K562 (cell line): ENCODE measurements at regions not wholly inside any gene's neighbourhood (a gene's known extent, or its start where the extent isn't known, plus 50 kb on each side); places are given as distances from the start of the nearest gene placed in this dataset.

ENCODE experiments used
- ATAC-seq: fragments of 200-7000 bp; cut with Tn5 transposase; 3 replicates; pipeline ENCODE4 v1.9.1; 2020; ENCODE audit warnings: moderate library complexity
- BruUV-seq: library from RNA; stranded (reverse); fragments of 400-500 nt; replicated peaks from 2 replicates; lab custom pipeline; 2021; lab: Mats Ljungman, UMichigan
- CTCF ChIA-PET: fragments of 300-600 bp; formaldehyde crosslinking; extraction: SDS; loops from one replicate; lab custom pipeline; 2021; ENCODE audit warnings: low intra/inter-chr PET ratio; lab: Yijun Ruan, JAX
- POLR2A ChIA-PET: fragments of 300-600, 350-650 bp; sonication (Branson Sonifier 250); formaldehyde crosslinking; extraction: SDS; loops from one replicate; lab custom pipeline; 2021; ENCODE audit warnings: antibody characterized with exemption, inconsistent platforms; lab: Yijun Ruan, JAX
- DNase-seq, 4 experiments: peaks; one replicate each; pipeline versions ENCODE4 v3.0.0 to v3.0.0-alpha.2; 2011 to 2018; ENCODE audit warnings: low spot score in 3 of 4, mixed read lengths in 3 of 4; ENCODE audit errors: extremely low read depth in 1 of 4
- FAIRE-seq: peaks from 2 replicates; lab custom pipeline; 2011; peaks lifted over from hg19 to GRCh38; lab: Jason Lieb, UNC
- H2AFZ ChIP-seq: 2 replicates; pipeline ENCODE4 v1.6.0; 2011; ENCODE audit warnings: low read depth, low read length, control low read depth, inconsistent platforms
- H3K27ac ChIP-seq: fragments of 200-600 bp; 3 replicates; pipeline ENCODE4 v1.8.0; 2011; ENCODE audit warnings: low read depth, mild to moderate bottlenecking, control low read depth, inconsistent platforms, low read length, moderate library complexity, mixed read lengths; ENCODE audit errors: extremely low read depth
- H3K27me3 ChIP-seq, 2 experiments: fragments of 300-600 bp in 1 of 2; 2 replicates in 1 of 2; 3 replicates in 1 of 2; pipeline versions ENCODE4 v1.6.0 to v1.8.0; 2011; ENCODE audit warnings: inconsistent platforms in 2 of 2, low read length in 2 of 2, mild to moderate bottlenecking in 1 of 2, mixed read lengths in 1 of 2, moderate library complexity in 1 of 2; ENCODE audit not compliant: control insufficient read depth in 2 of 2, insufficient read depth in 2 of 2
- H3K36me3 ChIP-seq: fragments of 300-600 bp; 3 replicates; pipeline ENCODE4 v1.8.0; 2011; ENCODE audit warnings: mild to moderate bottlenecking, low read length, inconsistent platforms; ENCODE audit not compliant: control insufficient read depth, insufficient read depth
- H3K4me1 ChIP-seq, 2 experiments: fragments of 200-600 bp in 1 of 2; replicated peaks in 1 of 2; 2 replicates in 1 of 2; 3 replicates in 1 of 2; pipeline versions ENCODE4 v1.5.1 to v1.8.0; 2011; ENCODE audit warnings: inconsistent platforms in 2 of 2, low read length in 2 of 2, mild to moderate bottlenecking in 1 of 2, mixed read lengths in 1 of 2, moderate library complexity in 1 of 2; ENCODE audit not compliant: control insufficient read depth in 2 of 2, insufficient read depth in 2 of 2
- H3K4me2 ChIP-seq: 2 replicates; pipeline ENCODE4 v1.6.1; 2011; ENCODE audit warnings: low read length, control low read depth, inconsistent platforms, mixed read lengths; ENCODE audit not compliant: insufficient read depth
- H3K4me3 ChIP-seq: fragments of 200-600 bp; sonication (generic), shearing (Covaris generic); 2 replicates; pipeline ENCODE4 v1.5.1; 2016; ENCODE audit warnings: control low read depth, inconsistent platforms
- H3K79me2 ChIP-seq: fragments of 200-600 bp; 3 replicates; pipeline ENCODE4 v1.8.0; 2011; ENCODE audit warnings: low read length, inconsistent platforms; ENCODE audit not compliant: control insufficient read depth, insufficient read depth
- H3K9ac ChIP-seq, 2 experiments: 2 replicates each; pipeline versions ENCODE4 v1.6.0 to v1.6.1; 2011; ENCODE audit warnings: low read depth in 2 of 2, low read length in 2 of 2, control low read depth in 1 of 2, inconsistent platforms in 1 of 2, mild to moderate bottlenecking in 1 of 2, mixed read lengths in 1 of 2; ENCODE audit not compliant: insufficient read depth in 1 of 2
- H3K9me1 ChIP-seq: one replicate; pipeline ENCODE4 v1.6.0; 2011; ENCODE audit warnings: inconsistent platforms, mild to moderate bottlenecking, low read length, moderate library complexity; ENCODE audit not compliant: control insufficient read depth, insufficient read depth
- H3K9me3 ChIP-seq: replicated peaks from 2 replicates; pipeline ENCODE4 v1.5.1; 2011; ENCODE audit warnings: low read depth, low read length, inconsistent platforms; ENCODE audit not compliant: control insufficient read depth, insufficient read depth
- H4K20me1 ChIP-seq: replicated peaks from 2 replicates; pipeline ENCODE4 v1.6.1; 2011; ENCODE audit warnings: low read length, inconsistent platforms, mixed read lengths; ENCODE audit not compliant: control insufficient read depth, insufficient read depth
- GMEB1 ChIP-seq: fragments of 250-450 bp; sonication (Bioruptor Pico); IDR thresholded peaks from 2 replicates; pipeline ENCODE4 v1.4.0; 2020; ENCODE audit warnings: mild to moderate bottlenecking
- GTF2A2 ChIP-seq: IDR thresholded peaks from 2 replicates; pipeline ENCODE4 v1.6.1; 2016; ENCODE audit warnings: mild to moderate bottlenecking, missing genetic modification characterization, missing compliant biosample characterization
- HNRNPH1 ChIP-seq: fragments of 200-400 bp; formaldehyde crosslinking; optimal IDR thresholded peaks from 2 replicates; pipeline ENCODE3; 2017; ENCODE audit warnings: low read depth, mild to moderate bottlenecking, low read length, moderate library complexity
- KDM2B ChIP-seq: fragments of 250-450 bp; sonication (Bioruptor Pico); IDR thresholded peaks from 2 replicates; pipeline ENCODE4 v1.8.0; 2021; ENCODE audit warnings: mild to moderate bottlenecking, moderate library complexity
- PTBP1 ChIP-seq: fragments of 200-400 bp; formaldehyde crosslinking; IDR thresholded peaks from 2 replicates; pipeline ENCODE4 v1.6.1; 2017; ENCODE audit warnings: low read depth, low read length
- RFX7 ChIP-seq: fragments of 250-450 bp; sonication (Bioruptor Pico); IDR thresholded peaks from 2 replicates; pipeline ENCODE4 v1.5.1; 2021; ENCODE audit warnings: mild to moderate bottlenecking
- SNIP1 ChIP-seq: fragments of 450-650 bp; IDR thresholded peaks from 2 replicates; pipeline ENCODE4 v1.7.1; 2017; ENCODE audit warnings: low read depth, mild to moderate bottlenecking
- SRSF1 ChIP-seq: fragments of 200-400 bp; formaldehyde crosslinking; IDR thresholded peaks from 2 replicates; pipeline ENCODE4 v1.6.1; 2017; ENCODE audit warnings: mild to moderate bottlenecking, low read depth, low read length, moderate library complexity
- ZBTB43 ChIP-seq: sonication (generic); formaldehyde crosslinking; IDR thresholded peaks from 2 replicates; pipeline ENCODE4 v1.8.0; 2023; ENCODE audit warnings: mild to moderate bottlenecking, missing genetic modification reagents
- ZNF174 ChIP-seq: fragments of 250-450 bp; sonication (Bioruptor Pico); IDR thresholded peaks from 2 replicates; pipeline ENCODE4 v1.4.0; 2020; ENCODE audit warnings: mild to moderate bottlenecking
- WGBS: fragments of 100-300 bp; shearing (Covaris generic); methylation state at CpG from one replicate; pipeline ENCODE4 v1.1.6; 2016; ENCODE audit warnings: low coverage, mixed read lengths; ENCODE audit not compliant: insufficient coverage; ENCODE audit errors: missing lambda C conversion rate; 5-methylcytosine and 5-hydroxymethylcytosine counted together
- in situ Hi-C: fragments of 300-500 bp; cut with MboI; formaldehyde crosslinking; loops from 4 replicates; pipeline ENCODE4 v1.15.0; 2018; ENCODE audit warnings: inconsistent platforms, mixed read lengths
- intact Hi-C: fragments of 100-400 bp; cut with micrococcal nuclease; formaldehyde crosslinking; loops from 2 replicates; pipeline ENCODE4 v1.14.2; 2022

- Histone ChIP-seq H3K4me1 (no peaks in the 10 kb centered on the region), H3K9me3 (no peaks in the 10 kb centered on the region), H4K20me1 (no peaks in the 10 kb centered on the region), H3K9me1 (no peaks in the 10 kb centered on the region), H3K4me3 (no peak overlapping the region), H3K4me2 (no peak overlapping the region), H2AFZ (no peak overlapping the region), H3K9ac (no peak overlapping the region), H3K36me3 (no peaks in the 10 kb centered on the region), H3K27ac (no peak overlapping the region), H3K27me3 (no peaks in the 10 kb centered on the region), H3K79me2 (no peaks in the 10 kb centered on the region)
- no peak for ATAC-seq
- ChIA-PET POLR2A (no interaction called here), CTCF (no interaction called here)
- no peak for FAIRE-seq
- 2% methylated on average over 2 of the region's 2 CpGs for WGBS
- in situ Hi-C loops (no loop called here), intact Hi-C loops (no loop called here)
- no peak for DNase-seq
- BruUV-seq = no TSS peak
- TF ChIP-seq ZBTB43 (CRISPR knock-in tag) (no peak), HNRNPH1 (no peak), KDM2B (CRISPR knock-in tag) (no peak), GTF2A2 (no peak)
Measured at GRCh38 chr15:88341653-88342052, 85.1 kb upstream of the NTRK3 start.

GRCh38 chr15:88341006-88341405 is 84.5 kb upstream of the NTRK3 start:
- BruUV-seq = no TSS peak
- Histone ChIP-seq H3K4me2 (no peak overlapping the region), H3K9ac (no peak overlapping the region), H3K9me3 (no peaks in the 10 kb centered on the region), H3K27ac (no peak overlapping the region), H3K36me3 (no peaks in the 10 kb centered on the region)
- DNase-seq (no peak), FAIRE-seq (no peak)
- 2% methylated on average over 5 of the region's 5 CpGs for WGBS
- TF ChIP-seq PTBP1 (no peak), KDM2B (CRISPR knock-in tag) (no peak), RFX7 (no peak), SRSF1 (no peak), ZNF174 (CRISPR knock-in tag) (no peak), SNIP1 (no peak), GMEB1 (no peak)
- TF ChIP-seq, all 486 proteins: peak for 0
- Histone ChIP-seq H3K79me2 (no peaks in the 10 kb centered on the region), H3K4me1 (no peaks in the 10 kb centered on the region), H4K20me1 (no peaks in the 10 kb centered on the region), H3K4me3 (no peak overlapping the region), H3K27me3 (no peaks in the 10 kb centered on the region), H3K9me1 (no peaks in the 10 kb centered on the region), H2AFZ (no peak overlapping the region)
- intact Hi-C loops = no loop called here
- POLR2A ChIA-PET = no interaction called here
- no peak for ATAC-seq
- CTCF ChIA-PET = no interaction called here
- in situ Hi-C loops = no loop called here
